ENCODE measurements at regions not wholly inside any gene's neighbourhood (a gene's known extent, or its start where the extent isn't known, plus 50 kb on each side); places are given as distances from the start of the nearest gene placed in this dataset.

DNA sequence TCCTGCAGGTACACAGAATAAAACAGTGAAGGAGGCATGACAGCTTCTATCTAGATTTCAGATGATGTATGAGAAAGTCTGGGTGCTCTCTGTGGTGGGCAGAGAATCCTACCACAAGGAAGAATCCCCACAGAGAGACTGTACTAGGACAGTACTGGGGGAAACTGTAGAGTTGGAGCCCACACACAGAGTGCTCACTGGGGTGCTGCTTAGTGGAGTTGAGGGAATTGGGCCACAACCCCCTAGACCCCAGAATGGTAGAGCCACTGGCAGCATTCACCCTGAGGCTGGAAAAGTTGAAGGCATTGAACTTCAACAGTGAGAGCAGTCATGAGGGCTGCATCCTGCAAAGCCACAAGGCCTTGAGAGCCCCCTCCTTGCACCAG lies 62.2 kb upstream of the TNFRSF21 start:
- POLR2A ChIA-PET, result no interaction called here
- no peak for ATAC-seq
- Histone ChIP-seq H3K79me2 (ENCODE audit: control insufficient read depth, insufficient read depth, low read length) (no peaks in the 10 kb centered on the region), H3K4me3 (no peak overlapping the region), H3K4me2 (ENCODE audit: control insufficient read depth, insufficient read depth) (no peak overlapping the region), H3K9ac (ENCODE audit: control insufficient read depth, insufficient read depth, low read length) (no peak overlapping the region), H3K4me1 (ENCODE audit: control insufficient read depth, insufficient read depth, low read length) (no peaks in the 10 kb centered on the region), H4K20me1 (ENCODE audit: control insufficient read depth, insufficient read depth) (no peaks in the 10 kb centered on the region), H2AFZ (ENCODE audit: control insufficient read depth, low read depth, low read length) (no peak overlapping the region), H3K27me3 (replicated peaks in 1 of 2; ENCODE audit: control insufficient read depth in 2 of 2, insufficient read depth in 2 of 2, low read length in 1 of 2) (0 out of 4 replicates have a peak, but pooled peaks cover 0 to 1% of the 10 kb centered on the region in 2 experiments), H3K9me3 (replicated peaks; ENCODE audit: control insufficient read depth, insufficient read depth, low read length) (no peaks in the 10 kb centered on the region), H3K27ac (ENCODE audit: control insufficient read depth, insufficient read depth) (no peak overlapping the region), H3K36me3 (ENCODE audit: control insufficient read depth in 2 of 2, insufficient read depth in 2 of 2, low read length in 1 of 2) (no peaks in the 10 kb centered on the region)
- no peak for DNase-seq (ENCODE audit: low read depth, low spot score)
- no peak for FAIRE-seq
- no TSS peak for BruUV-seq (replicated peaks)
- SMC1A ChIA-PET (ENCODE audit: uncharacterized antibody, unreplicated experiment), result interaction anchor here (0.6 kb wide), 1 partner anchor 107 kb away, joined by 3 read pairs; no protein-coding TSS in a partner anchor
- in situ Hi-C loops (cut with MboI) (no loop called here), intact Hi-C loops (cut with micrococcal nuclease; ENCODE audit: unreplicated experiment) (no loop called here)
- CTCF ChIA-PET, result no interaction called here
- TF ChIP-seq FOXM1 (IDR thresholded peaks at IDR 0.05; ENCODE audit: low read depth, low read length), result no peak
- RAD21 ChIA-PET (ENCODE audit: unreplicated experiment), result no interaction called here

DNA sequence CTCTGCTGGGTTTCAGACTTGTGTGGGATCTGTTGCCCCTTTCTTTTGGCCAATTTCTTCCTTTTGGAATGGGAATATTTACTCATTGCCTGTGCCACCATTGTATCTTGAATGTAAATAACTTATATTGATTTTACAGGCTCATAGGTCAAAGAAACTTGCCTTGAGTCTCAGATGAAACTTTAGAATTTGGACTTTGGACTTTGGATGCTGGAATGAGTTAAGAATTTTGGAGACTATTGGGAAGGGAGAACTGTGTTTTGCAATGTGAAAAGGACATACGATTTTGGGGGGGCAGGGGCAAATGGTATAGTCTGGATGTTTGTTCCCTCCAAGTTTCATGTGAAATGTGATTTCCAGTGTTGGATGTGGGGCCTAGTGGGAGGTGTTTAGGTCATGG lies 62.6 kb upstream of the TNFRSF21 start:
- in situ Hi-C loops (cut with MboI), result no loop called here
- H3K79me2 ChIP-seq (ENCODE audit: control insufficient read depth, insufficient read depth, low read length), result no peaks in the 10 kb centered on the region
- BruUV-seq (replicated peaks), result no TSS peak
- ChIA-PET POLR2A (no interaction called here), CTCF (no interaction called here), SMC1A (ENCODE audit: uncharacterized antibody, unreplicated experiment) (no interaction called here), RAD21 (ENCODE audit: unreplicated experiment) (no interaction called here)
- no peak overlapping the region for H2AFZ ChIP-seq (ENCODE audit: control insufficient read depth, low read depth, low read length)
- H3K27me3 ChIP-seq (replicated peaks in 1 of 2; ENCODE audit: control insufficient read depth in 2 of 2, insufficient read depth in 2 of 2, low read length in 1 of 2), result 0 out of 4 replicates have a peak, but pooled peaks cover under 1 to 1% of the 10 kb centered on the region in 2 experiments
- no peak overlapping the region for H3K9ac ChIP-seq (ENCODE audit: control insufficient read depth, insufficient read depth, low read length)
- FAIRE-seq (no peak), DNase-seq (ENCODE audit: low read depth, low spot score) (no peak), ATAC-seq (no peak)
- intact Hi-C loops (cut with micrococcal nuclease; ENCODE audit: unreplicated experiment), result no loop called here
- no peak overlapping the region for H3K4me2 ChIP-seq (ENCODE audit: control insufficient read depth, insufficient read depth)
- H4K20me1 ChIP-seq (ENCODE audit: control insufficient read depth, insufficient read depth), result no peaks in the 10 kb centered on the region
- H3K27ac ChIP-seq (ENCODE audit: control insufficient read depth, insufficient read depth), result no peak overlapping the region
- H3K9me3 ChIP-seq (replicated peaks; ENCODE audit: control insufficient read depth, insufficient read depth, low read length), result no peaks in the 10 kb centered on the region
- H3K4me3 ChIP-seq, result no peak overlapping the region
- no peaks in the 10 kb centered on the region for H3K36me3 ChIP-seq (ENCODE audit: control insufficient read depth in 2 of 2, insufficient read depth in 2 of 2, low read length in 1 of 2)
- 13% methylated on average over 1 of the region's 1 CpG for WGBS (ENCODE audit: insufficient coverage, insufficient replicate concordance, low lambda C conversion rate, missing lambda C conversion rate)
- no peaks in the 10 kb centered on the region for H3K4me1 ChIP-seq (ENCODE audit: control insufficient read depth, insufficient read depth, low read length)
- TF ChIP-seq CREM (IDR thresholded peaks at IDR 0.05; ENCODE audit: low read depth) (no peak), TBL1XR1 (IDR thresholded peaks at IDR 0.05; ENCODE audit: low read depth, low read length) (no peak), CEBPB (IDR thresholded peaks at IDR 0.05; ENCODE audit: borderline replicate concordance in 1 of 2, low read depth in 2 of 2, low read length in 2 of 2) (no peak), EED (IDR thresholded peaks at IDR 0.05; ENCODE audit: low read depth) (no peak), FOXM1 (IDR thresholded peaks at IDR 0.05; ENCODE audit: low read depth, low read length) (no peak), GATAD2B (conservative IDR thresholded peaks at IDR 0.05; ENCODE audit: low read depth) (no peak), IKZF1 (conservative IDR thresholded peaks at IDR 0.05) (no peak), GABPA (IDR thresholded peaks at IDR 0.05; ENCODE audit: low read depth) (no peak)
- TF ChIP-seq, protein P1, sequence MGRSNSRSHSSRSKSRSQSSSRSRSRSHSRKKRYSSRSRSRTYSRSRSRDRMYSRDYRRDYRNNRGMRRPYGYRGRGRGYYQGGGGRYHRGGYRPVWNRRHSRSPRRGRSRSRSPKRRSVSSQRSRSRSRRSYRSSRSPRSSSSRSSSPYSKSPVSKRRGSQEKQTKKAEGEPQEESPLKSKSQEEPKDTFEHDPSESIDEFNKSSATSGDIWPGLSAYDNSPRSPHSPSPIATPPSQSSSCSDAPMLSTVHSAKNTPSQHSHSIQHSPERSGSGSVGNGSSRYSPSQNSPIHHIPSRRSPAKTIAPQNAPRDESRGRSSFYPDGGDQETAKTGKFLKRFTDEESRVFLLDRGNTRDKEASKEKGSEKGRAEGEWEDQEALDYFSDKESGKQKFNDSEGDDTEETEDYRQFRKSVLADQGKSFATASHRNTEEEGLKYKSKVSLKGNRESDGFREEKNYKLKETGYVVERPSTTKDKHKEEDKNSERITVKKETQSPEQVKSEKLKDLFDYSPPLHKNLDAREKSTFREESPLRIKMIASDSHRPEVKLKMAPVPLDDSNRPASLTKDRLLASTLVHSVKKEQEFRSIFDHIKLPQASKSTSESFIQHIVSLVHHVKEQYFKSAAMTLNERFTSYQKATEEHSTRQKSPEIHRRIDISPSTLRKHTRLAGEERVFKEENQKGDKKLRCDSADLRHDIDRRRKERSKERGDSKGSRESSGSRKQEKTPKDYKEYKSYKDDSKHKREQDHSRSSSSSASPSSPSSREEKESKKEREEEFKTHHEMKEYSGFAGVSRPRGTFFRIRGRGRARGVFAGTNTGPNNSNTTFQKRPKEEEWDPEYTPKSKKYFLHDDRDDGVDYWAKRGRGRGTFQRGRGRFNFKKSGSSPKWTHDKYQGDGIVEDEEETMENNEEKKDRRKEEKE (IDR thresholded peaks at IDR 0.05), result no peak
- TF ChIP-seq, protein P2, sequence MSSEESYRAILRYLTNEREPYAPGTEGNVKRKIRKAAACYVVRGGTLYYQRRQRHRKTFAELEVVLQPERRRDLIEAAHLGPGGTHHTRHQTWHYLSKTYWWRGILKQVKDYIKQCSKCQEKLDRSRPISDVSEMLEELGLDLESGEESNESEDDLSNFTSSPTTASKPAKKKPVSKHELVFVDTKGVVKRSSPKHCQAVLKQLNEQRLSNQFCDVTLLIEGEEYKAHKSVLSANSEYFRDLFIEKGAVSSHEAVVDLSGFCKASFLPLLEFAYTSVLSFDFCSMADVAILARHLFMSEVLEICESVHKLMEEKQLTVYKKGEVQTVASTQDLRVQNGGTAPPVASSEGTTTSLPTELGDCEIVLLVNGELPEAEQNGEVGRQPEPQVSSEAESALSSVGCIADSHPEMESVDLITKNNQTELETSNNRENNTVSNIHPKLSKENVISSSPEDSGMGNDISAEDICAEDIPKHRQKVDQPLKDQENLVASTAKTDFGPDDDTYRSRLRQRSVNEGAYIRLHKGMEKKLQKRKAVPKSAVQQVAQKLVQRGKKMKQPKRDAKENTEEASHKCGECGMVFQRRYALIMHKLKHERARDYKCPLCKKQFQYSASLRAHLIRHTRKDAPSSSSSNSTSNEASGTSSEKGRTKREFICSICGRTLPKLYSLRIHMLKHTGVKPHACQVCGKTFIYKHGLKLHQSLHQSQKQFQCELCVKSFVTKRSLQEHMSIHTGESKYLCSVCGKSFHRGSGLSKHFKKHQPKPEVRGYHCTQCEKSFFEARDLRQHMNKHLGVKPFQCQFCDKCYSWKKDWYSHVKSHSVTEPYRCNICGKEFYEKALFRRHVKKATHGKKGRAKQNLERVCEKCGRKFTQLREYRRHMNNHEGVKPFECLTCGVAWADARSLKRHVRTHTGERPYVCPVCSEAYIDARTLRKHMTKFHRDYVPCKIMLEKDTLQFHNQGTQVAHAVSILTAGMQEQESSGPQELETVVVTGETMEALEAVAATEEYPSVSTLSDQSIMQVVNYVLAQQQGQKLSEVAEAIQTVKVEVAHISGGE (CRISPR knock-in tag; IDR thresholded peaks at IDR 0.05), result no peak
